Spleen (tissue), 11 donors: ENCODE measurements at regions not wholly inside any gene's neighbourhood (a gene's known extent, or its start where the extent isn't known, plus 50 kb on each side); places are given as distances from the start of the nearest gene placed in this dataset.

Source experiments
- DNase-seq: peaks from one replicate; pipeline ENCODE4 v3.0.0-alpha.2; 2020
- H3K27ac ChIP-seq, 8 donors: fragments of 200-600 bp; sonication (generic) in 7 of 8; 1 replicate in 4 of 8; 2 replicates in 4 of 8; pipeline versions ENCODE4 v1.5.0 to v1.8.0; 2016 to 2021; ENCODE audit warnings: inconsistent platforms in 4 of 8, mild to moderate bottlenecking in 4 of 8, moderate library complexity in 1 of 8
- H3K27me3 ChIP-seq, 7 donors: fragments of 200-600 bp; sonication (generic) in 6 of 7; replicated peaks in 1 of 7; 1 replicate in 4 of 7; 2 replicates in 3 of 7; pipeline versions ENCODE4 v1.5.0 to v1.8.0; 2016 to 2021; ENCODE audit warnings: inconsistent platforms in 3 of 7, mild to moderate bottlenecking in 1 of 7
- H3K36me3 ChIP-seq, 6 donors: fragments of 200-600 bp; sonication (generic) in 5 of 6; 1 replicate in 4 of 6; 2 replicates in 2 of 6; pipeline versions ENCODE4 v1.5.0 to v1.8.0; 2016 to 2021; ENCODE audit warnings: inconsistent platforms in 2 of 6
- H3K4me1 ChIP-seq, 6 donors: fragments of 200-600 bp; sonication (generic) in 5 of 6; 1 replicate in 3 of 6; 2 replicates in 3 of 6; pipeline versions ENCODE4 v1.5.0 to v1.8.0; 2016 to 2021; ENCODE audit warnings: inconsistent platforms in 3 of 6
- H3K4me3 ChIP-seq, 8 donors: fragments of 200-600 bp; sonication (generic) in 7 of 8; 1 replicate in 4 of 8; 2 replicates in 4 of 8; pipeline versions ENCODE4 v1.5.0 to v1.8.0; 2016 to 2021; ENCODE audit warnings: inconsistent platforms in 4 of 8, mild to moderate bottlenecking in 4 of 8, moderate library complexity in 2 of 8
- H3K9me3 ChIP-seq, 8 donors: fragments of 200-600 bp; sonication (generic) in 7 of 8; 1 replicate in 4 of 8; 2 replicates in 4 of 8; pipeline versions ENCODE4 v1.5.0 to v1.8.0; 2016 to 2021; ENCODE audit warnings: inconsistent platforms in 4 of 8
- POLR2A ChIP-seq, 3 donors: fragments of 450-650 bp; IDR thresholded peaks; one replicate each; pipeline ENCODE4 v1.5.1; 2017; ENCODE audit warnings: antibody characterized with exemption in 3 of 3, mild to moderate bottlenecking in 1 of 3
- POLR2AphosphoS5 ChIP-seq, 3 donors: sonication (generic); formaldehyde crosslinking; IDR thresholded peaks; one replicate each; pipeline ENCODE4 v1.5.1; 2017; ENCODE audit warnings: antibody characterized with exemption in 3 of 3
- WGBS, 5 donors: extraction: QIAGEN DNeasy Blood & Tissue Kit in 3 of 5; methylation state at CpG; one replicate each; pipeline versions ENCODE4 v1.1.5 to v1.1.7; 2013 to 2018; 5-methylcytosine and 5-hydroxymethylcytosine counted together
- intact Hi-C: fragments of 100-400 bp; cut with DNase I; formaldehyde crosslinking; loops from one replicate; pipeline ENCODE4 v1.15.0; 2023; ENCODE audit warnings: low total_unique reads
- TF ChIP-seq, protein P1 (sequence below), 11 experiments: fragments of 200-600 bp in 7 of 11; fragments of 450-650 bp in 4 of 11; sonication (generic) in 4 of 11; IDR thresholded peaks in 8 of 11; conservative IDR thresholded peaks in 3 of 11; 1 replicate in 7 of 11; 2 replicates in 4 of 11; pipeline versions ENCODE4 v1.4.0 to v1.8.0; 2016 to 2021; ENCODE audit warnings: antibody characterized with exemption in 11 of 11, inconsistent platforms in 4 of 11, mild to moderate bottlenecking in 1 of 11
- donor health status: healthy with polysubstance abuse.
- donor health status: DM: no; HTN: no; CAD: no; lungs with moderate emphysema.
- donor health status: DM: no; HTN: no; CAD: no.
- donor health status: Bipolar disorder and iron deficiency.
- donor health status: healthy.
- donor health status: DM: no; HTN: no; CAD: no.
- donor health status: DM: yes; HTN: yes; CAD: no.

DNA sequence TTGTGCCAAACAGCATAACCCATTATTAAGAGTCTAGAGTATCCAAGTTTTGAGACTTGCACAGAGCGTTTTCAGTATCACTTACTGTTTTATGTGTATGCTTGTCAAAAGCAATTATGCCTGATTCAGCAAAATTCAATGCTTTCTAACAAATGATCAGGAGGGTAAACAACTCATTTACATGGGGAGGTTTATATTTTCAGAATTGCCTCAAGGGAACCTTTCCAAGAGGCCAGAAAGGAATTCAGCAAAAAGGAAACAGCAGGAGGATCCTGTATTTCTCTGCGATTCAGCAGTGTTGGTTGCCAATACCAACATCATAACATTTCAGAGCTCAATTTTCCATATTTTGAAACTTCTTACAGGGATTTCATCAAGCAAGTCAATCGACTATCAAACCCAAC, 69.3 kb upstream of the DAB2 start:
- no peak for TF ChIP-seq POLR2A (IDR thresholded peaks at IDR 0.05)
- TF ChIP-seq, protein P1, sequence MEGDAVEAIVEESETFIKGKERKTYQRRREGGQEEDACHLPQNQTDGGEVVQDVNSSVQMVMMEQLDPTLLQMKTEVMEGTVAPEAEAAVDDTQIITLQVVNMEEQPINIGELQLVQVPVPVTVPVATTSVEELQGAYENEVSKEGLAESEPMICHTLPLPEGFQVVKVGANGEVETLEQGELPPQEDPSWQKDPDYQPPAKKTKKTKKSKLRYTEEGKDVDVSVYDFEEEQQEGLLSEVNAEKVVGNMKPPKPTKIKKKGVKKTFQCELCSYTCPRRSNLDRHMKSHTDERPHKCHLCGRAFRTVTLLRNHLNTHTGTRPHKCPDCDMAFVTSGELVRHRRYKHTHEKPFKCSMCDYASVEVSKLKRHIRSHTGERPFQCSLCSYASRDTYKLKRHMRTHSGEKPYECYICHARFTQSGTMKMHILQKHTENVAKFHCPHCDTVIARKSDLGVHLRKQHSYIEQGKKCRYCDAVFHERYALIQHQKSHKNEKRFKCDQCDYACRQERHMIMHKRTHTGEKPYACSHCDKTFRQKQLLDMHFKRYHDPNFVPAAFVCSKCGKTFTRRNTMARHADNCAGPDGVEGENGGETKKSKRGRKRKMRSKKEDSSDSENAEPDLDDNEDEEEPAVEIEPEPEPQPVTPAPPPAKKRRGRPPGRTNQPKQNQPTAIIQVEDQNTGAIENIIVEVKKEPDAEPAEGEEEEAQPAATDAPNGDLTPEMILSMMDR (IDR thresholded peaks at IDR 0.05 in 8 of 11, conservative IDR thresholded peaks at IDR 0.05 in 3 of 11): no peak
- no peak for TF ChIP-seq POLR2AphosphoS5 (IDR thresholded peaks at IDR 0.05)
- no peak for DNase-seq
- intact Hi-C loops: no loop called here
- Histone ChIP-seq H3K4me1 (peaks cover 0 to 20% (median 9%) of the 10 kb centered on the region in 6 donors), H3K9me3 (peaks cover 0 to 29% (median 22%) of the 10 kb centered on the region in 8 donors), H3K27me3 (no peaks in the 10 kb centered on the region), H3K27ac (peak overlapping the region in 6 of 8 donors; percentile 3 to 47 (median 34)), H3K36me3 (no peaks in the 10 kb centered on the region), H3K4me3 (no peak overlapping the region)
- WGBS, 5 donors: 43 to 70% (median 66%) methylated on average over 3 of the region's 3 CpGs

DNA sequence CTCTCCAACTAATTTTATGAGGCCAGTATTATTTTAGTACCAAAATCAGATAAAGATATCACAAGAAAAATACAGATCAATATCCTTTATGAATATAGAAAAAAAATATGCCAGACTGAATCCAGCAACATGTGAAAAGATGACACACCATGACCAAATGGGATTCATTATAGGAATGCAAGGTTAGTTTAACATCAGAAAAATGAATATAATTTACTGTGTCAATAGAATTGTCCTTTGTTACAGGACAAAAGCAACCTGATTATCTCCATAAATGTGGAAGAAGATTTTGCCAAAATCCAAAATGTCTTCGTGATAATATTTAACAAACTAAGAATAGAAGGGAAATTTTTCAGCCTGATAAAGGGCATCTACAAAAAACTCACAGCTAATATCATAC, 66.4 kb upstream of the DAB2 start:
- H3K27ac ChIP-seq: no peak overlapping the region
- H3K27me3 ChIP-seq: no peaks in the 10 kb centered on the region
- H3K4me3 ChIP-seq: no peak overlapping the region
- DNase-seq: no peak
- H3K9me3 ChIP-seq: peaks cover 0 to 29% (median 22%) of the 10 kb centered on the region in 8 donors
- intact Hi-C loops: no loop called here
- TF ChIP-seq POLR2AphosphoS5 (IDR thresholded peaks at IDR 0.05) (no peak), POLR2A (IDR thresholded peaks at IDR 0.05) (no peak)
- H3K36me3 ChIP-seq: no peaks in the 10 kb centered on the region
- peaks cover 0 to 20% (median 9%) of the 10 kb centered on the region in 6 donors for H3K4me1 ChIP-seq
- 79 to 88% (median 86%) methylated on average over 1 of the region's 1 CpG for WGBS, 5 donors

DNA sequence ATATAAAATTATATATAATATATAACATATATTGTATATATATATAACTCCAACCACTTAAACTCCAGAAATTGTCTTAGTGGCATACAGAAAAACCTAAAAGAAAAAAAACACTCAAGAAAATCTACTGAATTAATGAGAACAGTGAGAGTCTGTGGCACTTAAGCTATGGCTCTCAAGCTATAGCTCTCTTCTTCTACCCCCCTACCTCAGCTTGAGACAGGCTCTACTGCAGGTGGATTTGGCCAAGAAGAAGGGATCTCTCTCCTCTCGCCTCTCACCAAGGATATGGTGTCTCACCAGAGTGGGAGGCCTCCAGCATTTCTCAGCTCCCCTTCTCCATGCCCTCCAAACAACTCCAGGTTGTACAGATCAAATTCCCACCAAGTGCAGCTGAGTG, 64.5 kb upstream of the DAB2 start:
- 86 to 95% (median 88%) methylated on average over 1 of the region's 1 CpG for WGBS, 5 donors
- DNase-seq: no peak
- H3K27me3 ChIP-seq: no peaks in the 10 kb centered on the region
- H3K36me3 ChIP-seq: no peaks in the 10 kb centered on the region
- no peak overlapping the region for H3K4me3 ChIP-seq
- no peak for TF ChIP-seq POLR2A (IDR thresholded peaks at IDR 0.05)
- no peak overlapping the region for H3K27ac ChIP-seq
- peaks cover 0 to 6% (median 4%) of the 10 kb centered on the region in 6 donors for H3K4me1 ChIP-seq
- intact Hi-C loops: no loop called here
- peaks cover 0 to 29% (median 22%) of the 10 kb centered on the region in 8 donors for H3K9me3 ChIP-seq

DNA sequence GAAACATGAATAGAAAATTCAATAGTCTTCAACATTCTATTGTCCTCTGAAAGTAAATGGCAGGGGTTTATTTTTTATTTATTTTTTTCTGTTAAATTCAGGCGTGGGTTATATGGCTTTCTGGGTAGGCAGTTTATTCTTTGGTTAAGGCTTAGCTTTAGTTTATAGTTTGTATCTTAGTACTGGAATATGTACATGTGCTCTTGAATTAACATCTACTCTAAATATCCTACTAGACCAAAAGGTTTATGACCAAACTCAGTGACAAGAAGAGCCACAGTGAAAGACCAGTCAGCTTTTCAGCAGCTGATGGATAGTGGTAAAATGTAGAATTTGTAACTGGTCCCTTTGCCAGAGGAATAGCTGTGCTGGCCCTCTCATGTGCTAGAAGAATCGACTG, 62.0 kb upstream of the DAB2 start:
- TF ChIP-seq, protein P1 (IDR thresholded peaks at IDR 0.05 in 8 of 11, conservative IDR thresholded peaks at IDR 0.05 in 3 of 11): no peak
- TF ChIP-seq POLR2A (IDR thresholded peaks at IDR 0.05) (no peak), POLR2AphosphoS5 (IDR thresholded peaks at IDR 0.05) (no peak)
- Histone ChIP-seq H3K9me3 (peaks cover 0 to 26% (median 21%) of the 10 kb centered on the region in 8 donors), H3K27ac (no peak overlapping the region), H3K36me3 (no peaks in the 10 kb centered on the region), H3K4me3 (no peak overlapping the region), H3K27me3 (no peaks in the 10 kb centered on the region), H3K4me1 (no peaks in the 10 kb centered on the region)
- DNase-seq: no peak
- 80 to 94% (median 87%) methylated on average over 2 of the region's 2 CpGs for WGBS, 5 donors
- intact Hi-C loops: no loop called here

DNA sequence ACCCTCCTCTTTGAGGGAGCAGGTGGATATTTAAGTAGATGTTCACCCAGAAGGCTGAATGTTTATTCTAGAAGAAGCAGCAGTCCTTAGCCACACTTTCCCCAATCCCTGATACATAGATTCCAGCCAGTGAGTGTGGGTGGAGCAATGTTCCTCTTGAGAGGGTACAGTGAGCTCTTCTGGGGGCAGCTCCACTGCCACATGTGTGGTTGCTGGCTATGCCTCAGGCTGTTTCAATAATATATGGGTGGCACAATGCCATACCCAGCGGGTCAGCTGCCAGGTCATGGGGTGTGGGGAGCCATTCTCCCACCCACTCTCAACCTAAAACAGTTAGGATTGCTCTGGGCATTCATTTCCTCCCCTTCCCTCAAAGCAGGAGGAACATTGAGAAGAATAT, 61.6 kb upstream of the DAB2 start:
- H3K9me3 ChIP-seq: peaks cover 0 to 21% (median 18%) of the 10 kb centered on the region in 8 donors
- no peak for DNase-seq
- TF ChIP-seq POLR2AphosphoS5 (IDR thresholded peaks at IDR 0.05) (no peak), POLR2A (IDR thresholded peaks at IDR 0.05) (no peak)
- TF ChIP-seq, protein P1 (IDR thresholded peaks at IDR 0.05 in 8 of 11, conservative IDR thresholded peaks at IDR 0.05 in 3 of 11): no peak
- H3K36me3 ChIP-seq: no peaks in the 10 kb centered on the region
- H3K27me3 ChIP-seq: no peaks in the 10 kb centered on the region
- H3K27ac ChIP-seq: no peak overlapping the region
- no peak overlapping the region for H3K4me3 ChIP-seq
- H3K4me1 ChIP-seq: no peaks in the 10 kb centered on the region
- WGBS, 5 donors: 57 to 77% (median 68%) methylated on average over 1 of the region's 1 CpG
- intact Hi-C loops: no loop called here
